C4-2B (cell line): ENCODE measurements at regions not wholly inside any gene's neighbourhood (a gene's known extent, or its start where the extent isn't known, plus 50 kb on each side); places are given as distances from the start of the nearest gene placed in this dataset.

Experiments
- ZFX ChIP-seq: fragments of 450-650 bp; IDR thresholded peaks from 2 replicates; pipeline ENCODE4 v1.6.1; 2017
- TF ChIP-seq, protein P1 (sequence below): fragments of 450-650 bp; conservative IDR thresholded peaks from 2 replicates; pipeline ENCODE4 v1.5.1; 2017; ENCODE audit warnings: mild to moderate bottlenecking

DNA sequence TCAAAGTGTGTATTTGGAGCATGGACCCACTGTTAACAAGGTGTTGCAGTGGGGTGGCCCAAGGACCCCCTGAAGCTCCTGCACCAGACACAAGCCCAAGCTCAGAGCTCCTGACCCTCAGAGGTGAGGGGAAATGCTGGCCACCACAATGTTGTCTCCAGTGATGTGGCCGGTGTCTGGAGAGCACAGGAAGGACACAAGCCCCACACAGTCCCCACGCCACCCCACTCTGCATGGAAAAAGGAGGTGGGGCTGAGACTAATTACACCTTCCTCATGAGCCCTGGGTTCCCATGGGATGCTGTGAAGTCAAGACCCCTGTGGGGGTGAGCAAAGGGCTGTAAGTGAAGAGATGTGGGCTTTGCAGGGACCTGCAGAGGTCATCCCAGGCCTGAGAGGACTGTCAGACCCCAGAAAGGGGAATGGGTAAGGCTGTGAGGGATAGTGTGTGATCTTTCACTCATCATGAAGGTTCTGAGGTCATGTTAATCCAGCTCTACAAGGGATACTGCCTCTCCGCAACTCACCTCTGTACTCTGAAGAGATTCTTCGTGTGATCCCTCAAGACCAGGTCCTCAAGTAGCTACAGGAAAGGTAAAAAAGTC lies 136.3 kb upstream of the DHRS4 start:
- TF ChIP-seq, protein P1, sequence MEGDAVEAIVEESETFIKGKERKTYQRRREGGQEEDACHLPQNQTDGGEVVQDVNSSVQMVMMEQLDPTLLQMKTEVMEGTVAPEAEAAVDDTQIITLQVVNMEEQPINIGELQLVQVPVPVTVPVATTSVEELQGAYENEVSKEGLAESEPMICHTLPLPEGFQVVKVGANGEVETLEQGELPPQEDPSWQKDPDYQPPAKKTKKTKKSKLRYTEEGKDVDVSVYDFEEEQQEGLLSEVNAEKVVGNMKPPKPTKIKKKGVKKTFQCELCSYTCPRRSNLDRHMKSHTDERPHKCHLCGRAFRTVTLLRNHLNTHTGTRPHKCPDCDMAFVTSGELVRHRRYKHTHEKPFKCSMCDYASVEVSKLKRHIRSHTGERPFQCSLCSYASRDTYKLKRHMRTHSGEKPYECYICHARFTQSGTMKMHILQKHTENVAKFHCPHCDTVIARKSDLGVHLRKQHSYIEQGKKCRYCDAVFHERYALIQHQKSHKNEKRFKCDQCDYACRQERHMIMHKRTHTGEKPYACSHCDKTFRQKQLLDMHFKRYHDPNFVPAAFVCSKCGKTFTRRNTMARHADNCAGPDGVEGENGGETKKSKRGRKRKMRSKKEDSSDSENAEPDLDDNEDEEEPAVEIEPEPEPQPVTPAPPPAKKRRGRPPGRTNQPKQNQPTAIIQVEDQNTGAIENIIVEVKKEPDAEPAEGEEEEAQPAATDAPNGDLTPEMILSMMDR: no peak
- TF ChIP-seq ZFX: no peak
